IgD-negative memory B cell (primary cell): ENCODE measurements at regions not wholly inside any gene's neighbourhood (a gene's known extent, or its start where the extent isn't known, plus 50 kb on each side); places are given as distances from the start of the nearest gene placed in this dataset.
A peak's percentile ranks its signal among the peaks of the same experiment; 100 is the strongest.

Experiments
- H3K27ac Mint-ChIP-seq, 3 donors: one replicate each; pipeline ENCODE4 v1.8.0; 2020 to 2022; ENCODE audit warnings: mild to moderate bottlenecking in 3 of 3, mixed read lengths in 3 of 3, moderate library complexity in 1 of 3
- H3K27me3 Mint-ChIP-seq: one replicate; pipeline ENCODE4 v1.8.0; 2021; ENCODE audit warnings: mixed read lengths
- H3K36me3 Mint-ChIP-seq: one replicate; pipeline ENCODE4 v1.8.0; 2020; ENCODE audit warnings: mild to moderate bottlenecking, mixed read lengths
- H3K4me1 Mint-ChIP-seq, 3 donors: one replicate each; pipeline ENCODE4 v1.8.0; 2020 to 2022; ENCODE audit warnings: mixed read lengths in 3 of 3, mild to moderate bottlenecking in 1 of 3
- H3K4me3 Mint-ChIP-seq, 4 donors: one replicate each; pipeline ENCODE4 v1.8.0; 2020 to 2022; ENCODE audit warnings: mild to moderate bottlenecking in 4 of 4, mixed read lengths in 4 of 4, moderate library complexity in 3 of 4
- H3K9me3 Mint-ChIP-seq, 3 donors: one replicate each; pipeline ENCODE4 v1.8.0; 2020 to 2021; ENCODE audit warnings: mixed read lengths in 3 of 3, mild to moderate bottlenecking in 1 of 3

DNA sequence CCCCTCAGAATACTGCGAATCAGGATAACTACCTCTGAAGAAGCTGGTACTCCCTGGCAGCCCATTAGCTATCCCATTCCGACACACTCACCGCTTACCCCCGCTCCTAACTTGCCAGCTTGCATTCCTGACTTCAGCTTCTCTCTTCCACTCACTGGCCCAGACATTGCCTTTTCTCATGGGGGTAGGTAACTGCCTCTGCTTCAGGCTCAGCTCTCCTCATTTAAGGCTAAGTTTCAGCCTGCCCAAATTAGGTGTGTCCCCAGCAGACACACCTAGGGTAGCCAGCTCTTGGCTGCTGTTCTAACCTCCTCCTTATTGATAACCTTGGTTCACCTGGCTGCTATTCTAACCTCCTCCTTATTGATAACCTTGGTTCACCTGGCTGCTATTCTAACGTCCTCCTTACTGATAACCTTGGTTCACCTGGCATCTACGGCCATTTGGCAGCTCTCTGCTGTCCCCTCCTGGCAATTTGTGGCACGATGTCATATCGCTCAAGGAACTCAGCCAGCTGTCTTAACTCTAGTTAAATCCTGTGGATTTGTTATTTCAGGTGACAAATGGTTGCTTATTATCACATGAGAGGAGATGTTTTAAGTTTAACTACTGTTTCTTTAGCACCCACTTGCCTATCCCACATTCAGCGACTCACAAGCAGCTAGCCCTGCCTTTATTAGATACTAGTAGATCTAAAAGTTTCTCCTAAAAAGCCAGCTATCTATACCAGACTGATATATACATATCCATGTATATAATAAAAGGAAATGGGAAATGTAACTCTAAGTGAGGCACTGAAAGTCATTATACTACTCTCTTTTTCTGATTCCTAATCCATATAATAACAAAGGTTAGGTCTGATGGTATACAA lies 106.5 kb upstream of the ACP3 start:
- no peaks in the 10 kb centered on the region for H3K36me3 Mint-ChIP-seq
- no peaks in the 10 kb centered on the region for H3K4me1 Mint-ChIP-seq
- H3K4me3 Mint-ChIP-seq = no peak overlapping the region
- no peaks in the 10 kb centered on the region for H3K9me3 Mint-ChIP-seq
- peaks cover 14% of the 10 kb centered on the region for H3K27me3 Mint-ChIP-seq
- H3K27ac Mint-ChIP-seq = no peak overlapping the region

DNA sequence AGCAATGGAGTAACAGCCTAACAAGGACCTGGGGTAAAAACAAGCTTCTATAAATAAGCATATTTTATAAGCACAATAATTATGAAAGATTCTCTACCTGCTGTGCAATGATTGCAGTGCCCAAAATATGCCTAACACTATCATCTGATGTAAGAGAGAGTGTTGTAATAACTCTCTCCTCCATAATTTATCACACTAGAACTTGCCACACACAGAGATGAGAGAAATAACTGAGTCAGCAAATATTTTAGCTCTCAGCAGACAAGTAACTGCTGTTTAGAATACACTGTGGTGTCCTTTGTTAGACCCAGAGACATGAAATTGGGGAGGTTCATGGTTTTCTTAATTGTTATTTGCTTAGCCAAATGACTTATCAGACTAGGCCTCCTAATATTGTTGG lies 105.3 kb upstream of the ACP3 start:
- Mint-ChIP-seq H3K4me1 (no peaks in the 10 kb centered on the region), H3K4me3 (no peak overlapping the region), H3K27ac (no peak overlapping the region), H3K36me3 (no peaks in the 10 kb centered on the region), H3K9me3 (no peaks in the 10 kb centered on the region), H3K27me3 (peaks cover 14% of the 10 kb centered on the region)

DNA sequence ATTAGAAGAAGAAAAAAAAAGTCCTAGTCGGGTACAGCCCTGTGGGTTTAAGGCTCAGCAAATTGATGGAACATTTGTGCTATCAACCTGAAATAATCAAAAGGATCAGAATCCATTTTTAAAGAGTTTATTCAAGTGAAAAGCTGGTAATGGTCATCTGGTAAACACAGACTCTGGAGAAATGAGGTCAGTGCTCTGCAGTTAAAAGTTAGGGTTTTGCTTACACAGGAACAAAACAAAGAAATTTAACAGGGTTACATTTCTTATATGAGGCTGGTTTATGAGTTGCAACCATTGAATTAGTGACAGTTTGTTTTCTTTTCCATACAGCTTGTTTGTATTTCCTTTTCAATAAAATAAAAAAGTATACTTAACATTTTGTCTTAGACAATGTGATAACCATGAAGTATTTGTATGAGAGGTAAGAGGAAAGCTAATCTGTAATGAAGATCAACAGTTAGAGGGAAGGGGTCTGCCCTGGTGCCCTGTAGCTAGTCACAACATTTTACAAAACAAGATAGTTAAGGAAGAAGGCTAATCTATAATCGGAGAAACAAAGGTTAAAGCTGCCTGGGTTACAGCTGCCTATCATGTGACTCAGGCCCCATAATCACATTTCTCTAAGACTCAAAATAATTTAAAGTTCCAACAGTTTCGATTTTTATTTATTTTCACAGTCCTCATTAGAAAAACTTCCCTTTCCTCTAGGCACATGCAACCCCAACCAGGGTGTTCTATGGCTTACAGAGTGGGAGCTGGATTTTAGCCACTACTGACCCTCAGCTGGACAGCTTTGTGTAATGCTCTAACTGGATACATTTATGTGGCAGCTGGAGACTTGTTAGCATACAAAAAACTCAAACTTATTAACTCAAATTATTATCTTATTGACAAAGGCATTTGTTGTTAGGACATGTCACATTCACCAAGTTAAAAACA lies 98.1 kb upstream of the ACP3 start:
- Mint-ChIP-seq H3K27me3 (peaks cover 5% of the 10 kb centered on the region), H3K4me1 (peaks cover 0 to 3% (median 0%) of the 10 kb centered on the region in 3 donors), H3K9me3 (no peaks in the 10 kb centered on the region), H3K36me3 (no peaks in the 10 kb centered on the region), H3K27ac (no peak overlapping the region), H3K4me3 (no peak overlapping the region)

DNA sequence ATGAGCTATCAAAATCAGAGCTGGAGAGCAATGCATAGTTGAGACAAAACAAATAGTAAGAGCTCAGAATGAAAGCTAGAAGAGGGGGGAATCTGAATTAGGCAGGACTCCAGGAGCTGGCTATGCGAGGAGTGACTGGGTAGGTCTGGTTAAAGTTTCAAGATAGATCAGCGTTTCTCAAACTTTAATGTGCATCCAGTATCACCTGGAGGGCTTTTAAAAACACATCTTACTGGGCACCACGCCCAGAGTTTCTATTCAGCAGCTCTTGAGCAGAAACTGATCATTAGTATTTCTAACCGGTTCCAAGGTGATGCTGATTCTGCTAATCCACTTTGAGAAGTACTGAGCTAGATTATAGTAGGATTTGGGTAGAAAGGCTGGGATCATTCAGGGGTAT lies 96.2 kb upstream of the ACP3 start:
- H3K27me3 Mint-ChIP-seq = peaks cover 5% of the 10 kb centered on the region
- H3K9me3 Mint-ChIP-seq = no peaks in the 10 kb centered on the region
- H3K36me3 Mint-ChIP-seq = no peaks in the 10 kb centered on the region
- H3K27ac Mint-ChIP-seq = no peak overlapping the region
- H3K4me3 Mint-ChIP-seq = no peak overlapping the region
- peaks cover 0 to 3% (median 0%) of the 10 kb centered on the region in 3 donors for H3K4me1 Mint-ChIP-seq

DNA sequence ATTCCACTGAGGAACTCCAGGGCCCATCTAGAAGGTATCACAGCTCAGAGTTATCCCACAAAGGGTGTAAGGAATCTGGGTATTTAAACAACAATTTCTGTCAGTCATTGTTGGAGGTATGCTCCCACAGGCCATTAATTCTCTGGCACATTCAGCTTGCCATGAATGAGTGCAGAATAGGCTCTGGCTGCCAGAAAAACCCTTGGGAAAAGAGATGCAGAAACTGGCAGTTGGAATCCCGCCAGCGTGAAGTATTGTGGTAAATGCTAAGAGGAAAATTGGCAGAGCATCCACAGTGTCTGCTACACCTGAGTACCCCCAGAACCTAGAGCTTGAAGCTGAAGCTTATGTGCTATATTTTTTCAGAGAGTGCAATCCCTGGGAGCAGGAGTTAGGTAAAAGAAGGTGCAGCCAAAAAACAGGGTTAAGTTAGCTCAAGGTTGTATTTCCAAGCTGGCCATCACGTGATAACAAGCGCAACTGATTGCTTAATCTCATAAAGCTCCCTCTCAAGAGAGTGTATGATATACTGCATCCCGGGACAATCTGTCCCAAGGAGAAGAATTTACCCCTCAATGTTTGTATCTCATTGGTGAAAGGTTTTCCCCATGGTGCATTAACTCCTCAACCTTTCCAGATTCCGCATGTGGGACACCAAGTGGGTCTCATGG lies 94.2 kb upstream of the ACP3 start:
- no peaks in the 10 kb centered on the region for H3K36me3 Mint-ChIP-seq
- no peaks in the 10 kb centered on the region for H3K9me3 Mint-ChIP-seq
- no peak overlapping the region for H3K27ac Mint-ChIP-seq
- H3K4me1 Mint-ChIP-seq = peaks cover 0 to 3% (median 0%) of the 10 kb centered on the region in 3 donors
- H3K4me3 Mint-ChIP-seq = no peak overlapping the region
- H3K27me3 Mint-ChIP-seq = peaks cover 7% of the 10 kb centered on the region

DNA sequence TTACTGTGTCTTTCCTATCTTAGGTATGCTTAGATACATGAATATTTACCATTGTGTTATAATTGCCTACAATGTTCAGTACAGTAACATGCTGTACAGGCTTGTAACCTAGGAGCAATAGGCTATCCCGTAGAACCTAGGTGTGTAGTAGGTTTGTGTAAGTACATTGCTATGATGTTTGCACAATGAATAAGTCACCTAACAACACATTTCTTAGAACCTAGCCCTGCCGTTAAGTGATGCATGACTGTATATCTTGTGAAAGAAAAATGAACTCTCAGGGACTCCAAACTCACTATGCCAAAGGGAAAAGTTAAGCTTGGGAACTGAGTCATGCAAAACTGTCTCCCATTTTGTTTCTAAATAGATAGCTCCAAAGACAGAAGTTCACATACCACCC lies 91.5 kb upstream of the ACP3 start:
- no peak overlapping the region for H3K27ac Mint-ChIP-seq
- H3K4me3 Mint-ChIP-seq = no peak overlapping the region

DNA sequence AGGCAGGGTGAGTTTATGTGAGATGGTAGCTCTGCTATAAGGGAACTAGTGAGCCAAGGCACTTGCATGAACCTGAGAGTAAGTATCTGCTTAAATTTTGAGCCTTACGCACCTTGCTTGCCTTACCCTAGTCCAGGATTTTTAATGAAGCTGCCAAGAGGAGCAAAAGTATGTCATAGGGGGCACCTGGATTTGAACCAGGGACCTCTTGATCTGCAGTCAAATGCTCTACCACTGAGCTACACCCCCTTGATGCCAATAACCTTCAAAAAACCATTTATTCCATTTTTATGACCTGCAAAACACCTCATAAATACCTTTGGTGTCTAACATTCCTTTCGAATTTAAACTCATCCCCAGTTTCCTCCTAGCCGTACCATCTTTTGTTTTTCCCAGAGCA lies 88.3 kb upstream of the ACP3 start:
- Mint-ChIP-seq H3K36me3 (peaks cover 2% of the 10 kb centered on the region), H3K27ac (no peak overlapping the region), H3K27me3 (peaks cover 4% of the 10 kb centered on the region), H3K9me3 (peaks cover 0 to 2% (median 0%) of the 10 kb centered on the region in 3 donors), H3K4me3 (no peak overlapping the region), H3K4me1 (no peaks in the 10 kb centered on the region)

More for the DNA sequence above, 91.5 kb upstream of the ACP3 start:
- H3K9me3 Mint-ChIP-seq = peaks cover 0 to 2% (median 0%) of the 10 kb centered on the region in 3 donors
- H3K4me1 Mint-ChIP-seq = no peaks in the 10 kb centered on the region
- H3K36me3 Mint-ChIP-seq = peaks cover under 1% of the 10 kb centered on the region
- peaks cover 4% of the 10 kb centered on the region for H3K27me3 Mint-ChIP-seq

DNA sequence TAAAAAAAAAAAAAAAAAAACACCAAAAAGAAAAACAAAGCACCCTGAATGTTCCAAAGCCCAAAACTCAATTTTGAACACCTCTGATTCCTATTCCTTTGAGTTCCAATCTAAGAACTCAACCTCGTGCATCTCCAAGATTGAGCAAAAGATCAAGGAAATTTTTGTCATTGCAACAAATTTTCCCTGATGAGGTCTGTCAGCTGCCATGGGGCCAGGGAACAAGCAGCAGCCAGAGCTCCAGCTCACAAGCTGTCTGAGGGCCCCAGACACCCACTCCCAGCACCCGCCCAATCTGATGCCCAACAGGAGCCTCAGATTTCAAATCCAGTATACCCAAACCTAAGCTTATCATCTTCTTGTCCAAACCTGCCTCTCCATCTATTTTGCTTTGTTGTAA lies 87.6 kb upstream of the ACP3 start:
- H3K4me3 Mint-ChIP-seq = no peak overlapping the region
- peaks cover 2% of the 10 kb centered on the region for H3K36me3 Mint-ChIP-seq
- peaks cover 4% of the 10 kb centered on the region for H3K27me3 Mint-ChIP-seq
- H3K27ac Mint-ChIP-seq = no peak overlapping the region
- peaks cover 0 to 2% (median 0%) of the 10 kb centered on the region in 3 donors for H3K9me3 Mint-ChIP-seq
- H3K4me1 Mint-ChIP-seq = no peaks in the 10 kb centered on the region

DNA sequence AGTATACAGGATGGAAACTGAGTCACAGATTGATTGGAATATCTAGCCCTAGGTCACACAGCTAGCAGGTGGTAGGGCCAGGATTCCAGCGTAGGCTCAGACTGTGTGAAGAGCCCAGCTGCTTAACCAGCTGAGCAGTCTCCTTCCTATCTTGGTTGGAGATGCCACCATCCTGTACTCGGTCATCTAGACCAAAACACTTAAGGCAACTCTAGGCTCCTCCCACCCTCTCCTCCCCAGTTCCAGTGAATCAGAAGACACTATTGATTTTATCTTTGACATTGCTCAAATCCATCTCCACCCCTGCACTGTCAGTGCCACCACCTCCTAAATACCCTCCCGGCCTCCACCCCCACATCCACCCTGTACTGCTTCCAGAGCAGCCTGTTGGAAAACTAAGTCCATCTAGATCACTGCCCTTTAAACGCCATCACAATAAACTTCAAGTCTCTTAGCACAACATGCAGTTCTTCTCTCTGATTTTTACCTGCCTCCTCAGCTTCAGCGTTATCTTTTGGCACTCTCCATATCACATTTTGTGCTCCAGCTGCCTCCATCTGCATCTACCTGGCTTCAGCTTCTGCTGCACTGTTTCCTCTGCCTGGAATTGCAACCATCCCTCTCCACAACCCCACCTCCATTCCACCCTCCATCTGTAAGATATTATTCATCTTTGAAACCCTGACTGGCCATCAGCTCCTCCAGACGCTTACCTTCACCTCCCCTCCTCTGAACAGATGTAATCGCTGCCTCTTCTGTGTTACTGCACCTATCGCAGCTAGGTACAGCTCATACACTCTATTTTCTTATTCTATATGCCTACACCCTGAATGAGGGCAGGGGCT lies 86.8 kb upstream of the ACP3 start:
- Mint-ChIP-seq H3K4me1 (no peaks in the 10 kb centered on the region), H3K4me3 (no peak overlapping the region), H3K27me3 (peaks cover 4% of the 10 kb centered on the region), H3K27ac (no peak overlapping the region), H3K9me3 (peaks cover 0 to 2% (median 0%) of the 10 kb centered on the region in 3 donors), H3K36me3 (peaks cover 2% of the 10 kb centered on the region)

DNA sequence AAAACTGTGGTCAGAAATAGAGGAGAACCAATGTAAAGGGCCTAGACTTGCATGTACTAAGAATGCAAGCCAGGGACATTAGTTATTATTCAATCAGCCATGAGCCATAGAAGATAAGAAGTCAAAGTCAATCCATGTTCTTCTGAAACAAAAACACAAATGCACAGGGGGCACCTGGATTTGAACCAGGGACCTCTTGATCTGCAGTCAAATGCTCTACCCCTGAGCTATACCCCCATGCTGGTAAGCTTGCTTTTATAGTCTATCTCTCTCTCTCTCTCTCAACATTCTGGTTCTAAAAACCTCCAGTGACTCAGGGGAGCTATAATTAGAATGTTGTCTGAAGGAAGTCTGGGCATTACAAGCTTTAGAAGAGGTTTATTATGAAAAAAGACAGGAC lies 85.6 kb upstream of the ACP3 start:
- H3K4me3 Mint-ChIP-seq = no peak overlapping the region
- peaks cover 0 to under 1% (median 0%) of the 10 kb centered on the region in 3 donors for H3K4me1 Mint-ChIP-seq
- peak overlapping the region in 1 of 3 donors; percentile 11 for H3K27ac Mint-ChIP-seq
- peaks cover 2% of the 10 kb centered on the region for H3K36me3 Mint-ChIP-seq
- H3K9me3 Mint-ChIP-seq = peaks cover 0 to 3% (median 2%) of the 10 kb centered on the region in 3 donors
- H3K27me3 Mint-ChIP-seq = peaks cover 4% of the 10 kb centered on the region

DNA sequence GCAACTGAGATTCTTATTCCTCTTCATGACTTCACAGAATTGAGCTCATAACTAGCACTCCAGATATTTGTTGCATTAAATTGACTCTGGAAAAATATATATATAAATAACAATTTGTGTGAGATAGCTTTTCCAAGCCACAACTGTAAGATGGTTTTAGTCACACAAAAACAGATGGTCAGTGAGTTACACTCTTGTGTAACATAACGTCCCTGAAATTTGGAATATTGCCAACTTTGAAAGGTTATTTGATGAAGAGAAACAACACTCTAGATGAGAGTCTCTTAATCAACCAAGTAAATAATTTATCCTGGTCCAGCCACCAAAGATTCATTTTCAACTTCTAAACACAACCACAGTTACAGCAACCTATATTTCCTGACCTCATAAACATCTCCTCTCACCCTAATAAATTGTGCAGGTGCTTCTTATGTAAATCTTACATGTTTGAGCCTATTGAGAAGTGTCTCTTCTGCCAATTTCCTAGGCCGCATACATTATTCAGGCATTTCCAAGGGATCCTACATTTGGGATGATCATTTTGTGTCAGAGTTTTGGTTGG lies 84.9 kb upstream of the ACP3 start:
- Mint-ChIP-seq H3K4me1 (peaks cover 0 to 2% (median 0%) of the 10 kb centered on the region in 3 donors), H3K9me3 (peaks cover 0 to 3% (median 2%) of the 10 kb centered on the region in 3 donors), H3K27me3 (peaks cover 4% of the 10 kb centered on the region), H3K36me3 (peaks cover 2% of the 10 kb centered on the region), H3K4me3 (no peak overlapping the region), H3K27ac (no peak overlapping the region)

DNA sequence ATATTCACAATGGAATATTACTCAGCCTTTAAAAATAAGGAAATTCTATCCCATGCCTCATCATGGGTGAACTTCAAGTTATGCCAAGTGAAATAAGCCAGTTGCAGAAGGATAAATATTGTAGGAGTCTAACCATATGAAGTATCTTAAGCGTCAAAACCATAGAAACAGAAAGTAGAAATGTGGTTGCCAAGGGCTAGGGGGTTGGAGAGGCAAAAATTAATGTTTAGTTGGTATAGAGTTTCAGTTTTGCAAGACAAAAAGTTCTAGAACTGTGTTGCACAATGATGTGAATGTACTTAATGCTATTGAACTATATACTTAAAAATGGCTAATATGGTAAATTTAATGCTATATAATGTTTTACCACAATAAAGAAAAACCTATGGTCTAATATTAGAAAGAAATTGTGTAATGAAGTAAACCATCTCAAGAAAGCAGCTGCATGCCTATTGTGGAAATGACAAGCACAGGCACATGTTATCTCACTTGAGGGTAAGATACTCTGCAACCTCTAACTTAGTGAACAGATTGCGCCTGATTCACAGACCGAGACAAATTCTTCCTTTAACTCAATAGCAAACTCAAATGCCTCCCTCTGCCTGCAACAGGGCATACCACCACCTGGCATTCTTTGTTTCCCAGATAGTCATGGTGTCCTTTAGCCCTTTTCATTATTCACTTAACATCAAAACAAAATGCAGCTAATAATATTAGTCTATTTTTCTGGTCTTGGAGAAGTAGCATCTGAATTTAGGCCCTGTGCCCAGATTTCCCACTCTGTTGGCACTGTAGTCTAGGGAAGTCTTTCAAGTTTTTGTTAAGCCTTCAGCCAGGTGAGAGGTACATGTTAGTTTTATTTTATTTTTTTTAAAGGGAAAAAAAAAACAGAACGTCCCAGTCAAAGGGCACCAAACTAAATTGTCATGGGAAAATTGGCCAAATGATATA lies 80.2 kb upstream of the ACP3 start:
- H3K36me3 Mint-ChIP-seq = no peaks in the 10 kb centered on the region

DNA sequence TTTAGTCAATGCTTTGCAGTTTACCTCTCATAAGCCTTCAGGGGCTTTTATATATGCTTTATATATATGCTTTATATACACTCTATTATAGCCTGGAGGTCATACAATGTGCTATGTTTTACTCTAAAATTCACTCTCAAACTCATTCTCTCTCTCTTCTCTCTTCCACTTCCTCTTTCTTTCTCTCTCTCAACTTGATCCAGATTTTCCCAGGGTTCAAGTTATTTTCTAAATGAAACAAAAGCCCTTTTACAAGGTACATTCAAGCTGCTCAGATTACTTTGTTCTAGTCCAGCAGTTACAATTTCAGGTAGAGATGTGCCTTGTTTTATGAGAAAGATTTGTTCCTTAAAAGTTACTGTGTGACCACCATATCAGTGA lies 79.6 kb upstream of the ACP3 start:
- Mint-ChIP-seq H3K36me3 (no peaks in the 10 kb centered on the region), H3K27me3 (peaks cover 8% of the 10 kb centered on the region), H3K4me3 (no peak overlapping the region), H3K27ac (no peak overlapping the region), H3K9me3 (peaks cover 0 to 3% (median 0%) of the 10 kb centered on the region in 3 donors), H3K4me1 (peaks cover 0 to 2% (median 0%) of the 10 kb centered on the region in 3 donors)

More for the DNA sequence above, 80.2 kb upstream of the ACP3 start:
- Mint-ChIP-seq H3K9me3 (peaks cover 0 to 3% (median 0%) of the 10 kb centered on the region in 3 donors), H3K4me1 (peaks cover 0 to 2% (median 0%) of the 10 kb centered on the region in 3 donors), H3K4me3 (no peak overlapping the region), H3K27me3 (peaks cover 3% of the 10 kb centered on the region), H3K27ac (no peak overlapping the region)
